Neuronal stem cell (in vitro differentiated cells): ENCODE measurements at regions not wholly inside any gene's neighbourhood (a gene's known extent, or its start where the extent isn't known, plus 50 kb on each side); places are given as distances from the start of the nearest gene placed in this dataset.

Experiments
- DNase-seq: peaks from one replicate; pipeline ENCODE4 v3.0.0-alpha.2; 2013; ENCODE audit warnings: low spot score
- H2AFZ ChIP-seq: one replicate; pipeline ENCODE4 v1.6.1; 2013; ENCODE audit warnings: mild to moderate bottlenecking, low read length, inconsistent platforms
- H2AK5ac ChIP-seq: 2 replicates; pipeline ENCODE4 v1.6.1; 2013; ENCODE audit warnings: low read depth, mild to moderate bottlenecking, inconsistent platforms, low read length, moderate library complexity, mixed read lengths
- H2BK120ac ChIP-seq: 2 replicates; pipeline ENCODE4 v1.6.1; 2013; ENCODE audit warnings: low read depth, mild to moderate bottlenecking, inconsistent platforms, low read length, moderate library complexity, mixed read lengths
- H2BK12ac ChIP-seq: one replicate; pipeline ENCODE4 v1.6.1; 2013; ENCODE audit warnings: low read length, inconsistent platforms
- H2BK15ac ChIP-seq: 2 replicates; pipeline ENCODE4 v1.6.1; 2013; ENCODE audit warnings: mild to moderate bottlenecking, low read length, inconsistent platforms, mixed read lengths
- H2BK5ac ChIP-seq: one replicate; pipeline ENCODE4 v1.6.1; 2013; ENCODE audit warnings: inconsistent platforms, mild to moderate bottlenecking, low read length, moderate library complexity
- H3K14ac ChIP-seq: one replicate; pipeline ENCODE4 v1.6.1; 2013; ENCODE audit warnings: low read length, inconsistent platforms
- H3K18ac ChIP-seq: 2 replicates; pipeline ENCODE4 v1.6.1; 2013; ENCODE audit warnings: low read length, inconsistent platforms
- H3K23ac ChIP-seq: 2 replicates; pipeline ENCODE4 v1.6.1; 2013; ENCODE audit warnings: low read depth, mild to moderate bottlenecking, mixed read lengths, low read length, inconsistent platforms; ENCODE audit not compliant: poor library complexity
- H3K27ac ChIP-seq: replicated peaks from 3 replicates; pipeline ENCODE4 v1.5.1; 2013; ENCODE audit warnings: low read length, inconsistent platforms
- H3K27me3 ChIP-seq, 3 experiments: 2 replicates each; pipeline ENCODE4 v1.6.1; 2013; ENCODE audit warnings: low read length in 3 of 3, mild to moderate bottlenecking in 2 of 3, inconsistent platforms in 1 of 3, low read depth in 1 of 3, mixed read lengths in 1 of 3, moderate library complexity in 1 of 3; ENCODE audit not compliant: control insufficient read depth in 3 of 3, insufficient read depth in 3 of 3
- H3K36me3 ChIP-seq, 2 donors: replicated peaks in 1 of 2; 2 replicates each; pipeline ENCODE4 v1.6.1; 2013; ENCODE audit warnings: low read length in 2 of 2; ENCODE audit not compliant: control insufficient read depth in 2 of 2, insufficient read depth in 2 of 2
- H3K4ac ChIP-seq: 2 replicates; pipeline ENCODE4 v1.6.1; 2013; ENCODE audit warnings: inconsistent platforms, mild to moderate bottlenecking, low read length, moderate library complexity
- H3K4me1 ChIP-seq, 2 donors: 1 replicate in 1 of 2; 2 replicates in 1 of 2; pipeline ENCODE4 v1.6.1; 2013; ENCODE audit warnings: low read length in 2 of 2, low read depth in 1 of 2; ENCODE audit not compliant: control insufficient read depth in 2 of 2, insufficient read depth in 1 of 2
- H3K4me2 ChIP-seq: one replicate; pipeline ENCODE4 v1.6.1; 2013; ENCODE audit warnings: mild to moderate bottlenecking, low read length, inconsistent platforms; ENCODE audit not compliant: insufficient read depth, poor library complexity, severe bottlenecking
- H3K4me3 ChIP-seq, 2 donors: 2 replicates each; pipeline ENCODE4 v1.5.1; 2013; ENCODE audit warnings: low read length in 2 of 2, mild to moderate bottlenecking in 2 of 2, inconsistent platforms in 1 of 2, moderate library complexity in 1 of 2
- H3K79me1 ChIP-seq: one replicate; pipeline ENCODE4 v1.6.1; 2013; ENCODE audit warnings: low read depth, mild to moderate bottlenecking, inconsistent platforms, low read length, moderate library complexity
- H3K9ac ChIP-seq: one replicate; pipeline ENCODE4 v1.6.1; 2013; ENCODE audit warnings: mild to moderate bottlenecking, low read depth, low read length, inconsistent platforms; ENCODE audit not compliant: poor library complexity
- H3K9me3 ChIP-seq, 2 donors: replicated peaks in 1 of 2; 2 replicates each; pipeline versions ENCODE3 to v1.6.1; 2013; ENCODE audit warnings: low read length in 2 of 2, mild to moderate bottlenecking in 2 of 2, inconsistent platforms in 1 of 2, low read depth in 1 of 2, mixed read lengths in 1 of 2, moderate library complexity in 1 of 2; ENCODE audit not compliant: control insufficient read depth in 2 of 2, insufficient read depth in 1 of 2
- H4K8ac ChIP-seq: one replicate; pipeline ENCODE4 v1.6.1; 2013; ENCODE audit warnings: low read depth, mild to moderate bottlenecking, inconsistent platforms, low read length, moderate library complexity
- H4K91ac ChIP-seq: one replicate; pipeline ENCODE4 v1.6.1; 2013; ENCODE audit warnings: low read length, low read depth, mild to moderate bottlenecking, inconsistent platforms; ENCODE audit not compliant: poor library complexity
- WGBS, 2 donors: extraction: QIAGEN DNeasy Blood & Tissue Kit; methylation state at CpG; one replicate each; pipeline ENCODE4 v1.1.7; 2013; ENCODE audit warnings: missing lambda C conversion rate in 2 of 2, mixed read lengths in 1 of 2; ENCODE audit not compliant: insufficient read length in 2 of 2, insufficient replicate concordance in 1 of 2; ENCODE audit errors: extremely low coverage in 2 of 2; 5-methylcytosine and 5-hydroxymethylcytosine counted together

DNA sequence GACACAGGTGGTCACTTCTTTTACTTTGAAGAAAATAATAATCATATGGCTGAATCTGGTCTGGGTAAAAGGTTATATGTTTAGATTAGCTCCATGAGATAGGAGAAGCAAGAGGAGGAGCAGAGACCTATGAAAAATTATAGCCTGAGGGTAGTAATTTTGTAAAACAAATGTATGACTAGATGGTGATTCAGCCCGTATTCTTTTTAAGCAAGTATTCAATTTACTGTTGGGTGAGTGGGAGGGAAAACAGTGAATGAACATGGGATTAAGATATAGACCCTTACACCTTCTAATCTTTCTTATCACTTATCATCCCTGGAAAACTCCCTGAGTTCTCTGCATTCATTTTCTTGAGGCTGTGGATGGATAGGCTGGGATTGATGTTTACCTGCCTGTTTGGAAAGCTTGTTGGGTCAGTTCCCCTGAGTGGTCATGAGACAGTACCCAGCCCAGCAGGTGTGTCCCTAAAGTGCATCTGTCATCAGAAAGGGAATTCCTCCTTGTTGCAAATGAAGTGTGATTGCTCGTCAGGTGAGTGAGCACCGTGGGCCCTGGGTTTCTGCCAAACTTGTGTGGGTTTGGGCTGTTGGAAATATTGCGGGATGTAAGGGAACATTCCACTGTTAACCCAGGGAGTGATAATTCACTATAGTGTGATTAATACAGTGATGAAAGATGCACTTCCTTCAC is 101.2 kb upstream of the GDNF start:
- Histone ChIP-seq H2BK5ac (no peak overlapping the region), H3K4ac (no peak overlapping the region), H3K36me3 (no peaks in the 10 kb centered on the region), H3K4me2 (no peak overlapping the region), H3K9me3 (no peaks in the 10 kb centered on the region), H2BK12ac (no peak overlapping the region), H4K8ac (no peak overlapping the region), H3K27me3 (no peaks in the 10 kb centered on the region), H3K23ac (no peak overlapping the region), H3K27ac (no peak overlapping the region), H2BK15ac (no peak overlapping the region), H3K4me1 (peaks cover 0 to 3% of the 10 kb centered on the region in 2 donors), H3K4me3 (no peak overlapping the region), H3K9ac (no peak overlapping the region), H2BK120ac (no peak overlapping the region), H3K14ac (no peak overlapping the region), H4K91ac (no peak overlapping the region), H2AK5ac (no peak overlapping the region), H3K18ac (no peak overlapping the region), H2AFZ (no peak overlapping the region), H3K79me1 (no peaks in the 10 kb centered on the region)
- WGBS, 2 donors = no CpG with 5 or more reads among the region's 4 CpGs
- no peak for DNase-seq

DNA sequence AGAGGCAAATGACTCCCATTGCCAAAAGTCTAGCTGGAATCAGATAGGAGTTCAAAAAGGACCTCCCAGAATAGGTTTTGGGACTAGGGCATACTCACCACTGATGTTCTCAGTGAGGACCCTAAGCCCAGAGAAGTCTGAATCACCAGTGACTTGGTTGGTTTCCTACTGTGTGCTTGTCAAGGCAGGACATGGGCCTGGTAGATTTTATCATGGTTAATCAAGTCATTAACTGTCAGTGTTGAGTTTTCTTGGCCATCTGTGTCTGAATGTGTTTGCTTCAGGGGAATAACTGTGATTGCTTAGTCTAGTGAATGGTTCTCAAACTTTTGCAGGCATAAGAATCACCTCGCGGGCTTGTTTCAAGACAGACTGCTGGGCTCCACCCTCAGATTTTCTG is 99.0 kb upstream of the GDNF start:
- Histone ChIP-seq H3K4me3 (no peak overlapping the region), H2BK12ac (no peak overlapping the region), H4K91ac (no peak overlapping the region), H3K79me1 (no peaks in the 10 kb centered on the region), H3K23ac (no peak overlapping the region), H3K9ac (no peak overlapping the region), H3K4ac (no peak overlapping the region), H3K9me3 (no peaks in the 10 kb centered on the region), H3K14ac (no peak overlapping the region), H3K27ac (no peak overlapping the region), H4K8ac (no peak overlapping the region), H2AFZ (no peak overlapping the region), H2BK5ac (no peak overlapping the region), H2BK120ac (no peak overlapping the region), H3K27me3 (no peaks in the 10 kb centered on the region), H2BK15ac (no peak overlapping the region), H2AK5ac (no peak overlapping the region), H3K4me2 (no peak overlapping the region), H3K36me3 (no peaks in the 10 kb centered on the region), H3K4me1 (peaks cover 0 to 3% of the 10 kb centered on the region in 2 donors), H3K18ac (no peak overlapping the region)
- WGBS, 2 donors = no CpG with 5 or more reads among the region's 2 CpGs
- no peak for DNase-seq

DNA sequence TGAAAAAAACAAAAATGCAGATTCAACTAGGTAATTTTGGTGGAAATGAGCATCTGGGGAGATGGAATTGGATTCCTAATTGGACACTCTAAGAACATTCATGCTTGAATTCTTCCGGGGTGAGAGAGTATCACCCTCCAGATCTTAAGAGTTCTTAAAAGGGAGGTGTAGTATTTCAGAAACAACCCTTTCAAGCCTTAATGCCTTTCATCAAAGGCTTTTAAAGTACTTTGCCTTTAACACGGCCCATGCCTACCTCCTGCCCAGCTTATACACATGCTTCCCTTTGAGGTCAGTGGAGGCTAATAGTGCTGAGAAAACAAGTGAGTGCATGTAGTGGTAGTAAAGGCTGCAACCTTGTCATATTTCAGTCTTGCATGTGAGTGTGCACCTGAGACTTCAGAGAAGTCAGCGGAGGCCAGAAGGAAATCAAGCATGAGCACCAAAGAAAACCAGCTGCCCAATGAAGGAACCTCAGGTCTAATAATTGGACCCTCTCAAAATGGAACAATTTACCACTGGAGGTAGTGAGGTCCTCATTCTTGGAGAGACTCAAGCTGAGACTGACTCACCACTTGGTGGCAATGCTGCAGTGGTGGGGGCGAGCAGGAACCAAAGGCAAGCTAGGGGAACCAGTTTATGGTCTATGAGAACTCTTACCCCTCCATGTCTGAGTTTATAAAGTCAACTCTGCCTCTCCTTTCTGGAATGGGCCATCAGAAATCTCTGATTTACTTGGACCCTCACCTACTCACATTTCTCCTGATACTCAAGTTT is 98.4 kb upstream of the GDNF start:
- no peak overlapping the region for H2BK5ac ChIP-seq

DNA sequence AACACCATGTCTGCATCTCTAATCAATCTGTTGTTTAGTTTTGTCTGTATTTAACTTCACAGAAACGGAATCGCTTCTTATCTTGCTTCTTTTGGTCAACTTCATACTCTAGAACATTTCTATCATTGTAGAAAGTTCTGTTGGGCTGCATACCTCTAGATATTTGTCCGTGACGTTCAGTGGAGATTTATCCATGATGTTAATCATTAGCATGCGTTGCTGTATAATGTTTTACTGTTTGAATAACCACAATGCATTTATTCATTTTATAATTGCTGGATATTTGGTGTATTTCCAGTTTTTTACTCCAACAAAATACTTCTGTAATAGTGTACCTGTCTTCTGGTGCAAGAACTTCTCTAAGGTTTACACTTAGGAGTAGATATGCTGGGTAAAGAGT is 96.2 kb upstream of the GDNF start:
- Histone ChIP-seq H3K79me1 (no peaks in the 10 kb centered on the region), H2AFZ (no peak overlapping the region)

More for the DNA sequence above, 98.4 kb upstream of the GDNF start:
- H3K27me3 ChIP-seq = no peaks in the 10 kb centered on the region
- no peak overlapping the region for H3K9ac ChIP-seq
- no peak overlapping the region for H3K4me3 ChIP-seq
- H4K91ac ChIP-seq = no peak overlapping the region
- H3K4ac ChIP-seq = no peak overlapping the region
- no peak overlapping the region for H2AFZ ChIP-seq
- H3K27ac ChIP-seq = no peak overlapping the region
- no peak overlapping the region for H2AK5ac ChIP-seq
- H2BK15ac ChIP-seq = no peak overlapping the region
- H3K4me2 ChIP-seq = no peak overlapping the region
- no peaks in the 10 kb centered on the region for H3K9me3 ChIP-seq
- H4K8ac ChIP-seq = no peak overlapping the region
- no peaks in the 10 kb centered on the region for H3K36me3 ChIP-seq
- H3K18ac ChIP-seq = no peak overlapping the region
- H2BK120ac ChIP-seq = no peak overlapping the region
- no peak overlapping the region for H3K14ac ChIP-seq
- WGBS, 2 donors = no CpG with 5 or more reads among the region's 4 CpGs
- no peaks in the 10 kb centered on the region for H3K79me1 ChIP-seq
- peaks cover 0 to 3% of the 10 kb centered on the region in 2 donors for H3K4me1 ChIP-seq
- DNase-seq = peak; percentile 4
- H3K23ac ChIP-seq = no peak overlapping the region
- no peak overlapping the region for H2BK12ac ChIP-seq

More for the DNA sequence above, 96.2 kb upstream of the GDNF start:
- H3K14ac ChIP-seq = no peak overlapping the region
- H2BK12ac ChIP-seq = no peak overlapping the region
- H3K23ac ChIP-seq = no peak overlapping the region
- H4K8ac ChIP-seq = no peak overlapping the region
- no peak overlapping the region for H2BK5ac ChIP-seq
- H3K27me3 ChIP-seq = no peaks in the 10 kb centered on the region
- H3K36me3 ChIP-seq = no peaks in the 10 kb centered on the region
- H4K91ac ChIP-seq = no peak overlapping the region
- no peak overlapping the region for H2BK120ac ChIP-seq
- H3K4me2 ChIP-seq = no peak overlapping the region
- no CpG with 5 or more reads among the region's 5 CpGs for WGBS, 2 donors
- no peak overlapping the region for H3K27ac ChIP-seq
- no peak overlapping the region for H3K4me3 ChIP-seq
- DNase-seq = no peak
- H2BK15ac ChIP-seq = no peak overlapping the region
- H2AK5ac ChIP-seq = no peak overlapping the region
- H3K9me3 ChIP-seq = no peaks in the 10 kb centered on the region
- H3K18ac ChIP-seq = no peak overlapping the region
- no peak overlapping the region for H3K9ac ChIP-seq
- no peak overlapping the region for H3K4ac ChIP-seq
- peaks cover 0 to 3% of the 10 kb centered on the region in 2 donors for H3K4me1 ChIP-seq
